OCI-LY3 (cell line): ENCODE measurements at regions not wholly inside any gene's neighbourhood (a gene's known extent, or its start where the extent isn't known, plus 50 kb on each side); places are given as distances from the start of the nearest gene placed in this dataset.

Source experiments
- CTCF ChIP-seq: fragments of 200-600, 300-600 bp; sonication (generic); IDR thresholded peaks from 2 replicates; pipeline ENCODE4 v1.5.1; 2014; ENCODE audit warnings: antibody characterized with exemption, low read length, low read depth
- EZH2phosphoT487 ChIP-seq: fragments of 200-600 bp; shearing (Covaris generic); IDR thresholded peaks from 2 replicates; pipeline ENCODE4 v1.6.1; 2018; ENCODE audit warnings: antibody characterized with exemption, mixed run types, low read depth

GRCh38 chrX:3541336-3541735 lies 172.1 kb downstream of the PRKX start:
- TF ChIP-seq CTCF (no peak), EZH2phosphoT487 (no peak)
